A673 (cell line): ENCODE measurements at regions not wholly inside any gene's neighbourhood (a gene's known extent, or its start where the extent isn't known, plus 50 kb on each side); places are given as distances from the start of the nearest gene placed in this dataset.

ENCODE experiments used
- BruUV-seq: library from RNA; stranded (reverse); fragments of 400-500 nt; replicated peaks from 2 replicates; lab custom pipeline; 2021; lab: Mats Ljungman, UMichigan
- CTCF ChIA-PET: fragments of 300-600 bp; sonication (Branson Sonifier 250); formaldehyde crosslinking; loops from one replicate; lab custom pipeline; 2022; ENCODE audit warnings: antibody characterized with exemption; lab: Charles Lee
- POLR2A ChIA-PET: fragments of 300-600 bp; sonication (Branson Sonifier 250); formaldehyde crosslinking; loops from one replicate; lab custom pipeline; 2022; ENCODE audit warnings: antibody characterized with exemption; ENCODE audit not compliant: low non-redundant PET; lab: Charles Lee
- DNase-seq: peaks from one replicate; pipeline ENCODE4 v3.0.0-alpha.2; 2015; ENCODE audit warnings: low spot score
- H3K27ac ChIP-seq: fragments of 200-600 bp; sonication (generic); 2 replicates; pipeline ENCODE4 v1.5.1; 2016; ENCODE audit warnings: mixed run types, low read depth, mild to moderate bottlenecking, mixed read lengths, antibody characterized with exemption, low read length; ENCODE audit not compliant: poor library complexity, severe bottlenecking
- H3K27me3 ChIP-seq: fragments of 200-600 bp; sonication (generic); replicated peaks from 2 replicates; pipeline ENCODE4 v1.6.1; 2017; ENCODE audit warnings: mixed run types, low read depth, mild to moderate bottlenecking, mixed read lengths, antibody characterized with exemption, low read length; ENCODE audit not compliant: insufficient read depth, poor library complexity
- H3K36me3 ChIP-seq: fragments of 200-600 bp; sonication (generic); 2 replicates; pipeline ENCODE4 v1.6.1; 2016; ENCODE audit warnings: mixed run types, mild to moderate bottlenecking, mixed read lengths, antibody characterized with exemption, low read length; ENCODE audit not compliant: insufficient read depth, poor library complexity, severe bottlenecking
- H3K4me1 ChIP-seq: fragments of 200-600 bp; sonication (generic); 2 replicates; pipeline ENCODE4 v1.6.1; 2017; ENCODE audit warnings: mixed run types, mild to moderate bottlenecking, mixed read lengths, antibody characterized with exemption, low read length; ENCODE audit not compliant: insufficient read depth, poor library complexity, severe bottlenecking
- H3K4me3 ChIP-seq: fragments of 200-600 bp; sonication (generic); 2 replicates; pipeline ENCODE4 v1.5.1; 2016; ENCODE audit warnings: low read depth, mixed run types, mild to moderate bottlenecking, mixed read lengths, low read length; ENCODE audit not compliant: poor library complexity, severe bottlenecking
- H3K9me3 ChIP-seq: fragments of 200-600 bp; sonication (generic); 2 replicates; pipeline ENCODE4 v1.6.1; 2016; ENCODE audit warnings: mixed run types, low read depth, mild to moderate bottlenecking, mixed read lengths, antibody characterized with exemption, low read length; ENCODE audit not compliant: poor library complexity, severe bottlenecking
- CTCF ChIP-seq: fragments of 300-800, 200-600 bp; sonication (generic); conservative IDR thresholded peaks from 2 replicates; pipeline ENCODE4 v1.5.1; 2017; ENCODE audit warnings: low read depth, mild to moderate bottlenecking, antibody characterized with exemption, low read length, moderate library complexity, mixed read lengths
- EZH2 ChIP-seq: fragments of 200-600 bp; sonication (generic); IDR thresholded peaks from 2 replicates; pipeline ENCODE4 v1.6.1; 2017; ENCODE audit warnings: borderline replicate concordance, low read depth, mild to moderate bottlenecking, mixed read lengths, antibody characterized with exemption, low read length; ENCODE audit not compliant: poor library complexity, severe bottlenecking
- intact Hi-C: fragments of 100-400 bp; cut with micrococcal nuclease; formaldehyde crosslinking; loops from one replicate; pipeline ENCODE4 v1.10.0; 2022; ENCODE audit not compliant: unreplicated experiment

GRCh38 chr9:109969011-109969410, 189.0 kb downstream of the PALM2AKAP2 start:
- no peaks in the 10 kb centered on the region for H3K9me3 ChIP-seq
- TF ChIP-seq EZH2 (no peak), CTCF (no peak)
- H3K36me3 ChIP-seq, result no peaks in the 10 kb centered on the region
- no peak overlapping the region for H3K27ac ChIP-seq
- H3K4me3 ChIP-seq, result no peak overlapping the region
- H3K4me1 ChIP-seq, result no peaks in the 10 kb centered on the region
- no peaks in the 10 kb centered on the region for H3K27me3 ChIP-seq
- CTCF ChIA-PET, result no interaction called here
- intact Hi-C loops, result no loop called here
- BruUV-seq, result no TSS peak
- POLR2A ChIA-PET, result no interaction called here
- DNase-seq, result no peak

GRCh38 chr9:109969573-109970237, 189.7 kb downstream of the PALM2AKAP2 start:
- no peak for DNase-seq
- POLR2A ChIA-PET, result interaction anchor here (0.6 kb wide), 1 partner anchor 21 kb away, joined by 5 read pairs; no protein-coding TSS in a partner anchor
- CTCF ChIA-PET, result no interaction called here
- BruUV-seq, result no TSS peak
- intact Hi-C loops, result no loop called here
- no peaks in the 10 kb centered on the region for H3K9me3 ChIP-seq
- no peak overlapping the region for H3K27ac ChIP-seq
- H3K4me1 ChIP-seq, result no peaks in the 10 kb centered on the region
- no peak overlapping the region for H3K4me3 ChIP-seq
- H3K27me3 ChIP-seq, result no peaks in the 10 kb centered on the region
- no peaks in the 10 kb centered on the region for H3K36me3 ChIP-seq
- TF ChIP-seq CTCF, result no peak
- no peak for TF ChIP-seq EZH2

DNA sequence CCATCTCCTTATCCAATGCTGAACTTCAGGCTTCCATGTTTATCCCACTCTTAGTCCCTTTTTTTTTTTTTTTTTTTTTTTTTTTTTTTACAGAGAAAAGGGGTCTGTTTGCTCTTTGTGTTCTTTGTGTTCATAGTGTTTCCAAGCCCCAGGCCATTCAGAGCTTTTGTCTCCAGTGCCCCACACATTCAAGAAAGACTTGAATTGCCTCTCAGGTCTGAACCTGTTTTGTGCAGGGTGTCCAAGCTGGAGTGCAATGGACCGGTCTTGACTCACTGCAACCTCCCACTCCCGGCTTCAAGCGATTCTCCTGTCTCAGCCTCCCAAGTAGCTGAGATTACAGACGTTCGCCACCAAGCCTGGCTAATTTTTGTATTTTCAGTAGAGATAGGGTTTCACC, 191.2 kb downstream of the PALM2AKAP2 start:
- no peak overlapping the region for H3K27ac ChIP-seq
- no peaks in the 10 kb centered on the region for H3K36me3 ChIP-seq
- no peak for DNase-seq
- POLR2A ChIA-PET, result no interaction called here
- H3K9me3 ChIP-seq, result no peaks in the 10 kb centered on the region
- CTCF ChIA-PET, result no interaction called here
- no peak overlapping the region for H3K4me3 ChIP-seq
- TF ChIP-seq EZH2 (no peak), CTCF (no peak)
- H3K4me1 ChIP-seq, result no peaks in the 10 kb centered on the region
- BruUV-seq, result no TSS peak
- no peaks in the 10 kb centered on the region for H3K27me3 ChIP-seq
- intact Hi-C loops, result no loop called here
